22Rv1 (cell line): ENCODE measurements at regions not wholly inside any gene's neighbourhood (a gene's known extent, or its start where the extent isn't known, plus 50 kb on each side); places are given as distances from the start of the nearest gene placed in this dataset.

Experiments
- CTCF ChIP-seq: fragments of 450-650 bp; IDR thresholded peaks from 2 replicates; pipeline ENCODE4 v1.5.1; 2017; ENCODE audit warnings: mild to moderate bottlenecking
- ZFX ChIP-seq: fragments of 450-650 bp; IDR thresholded peaks from 2 replicates; pipeline ENCODE4 v1.6.1; 2017; ENCODE audit warnings: antibody characterized with exemption, borderline replicate concordance

GRCh38 chr10:130559547-130559880 lies 423.3 kb downstream of the GLRX3 start:
- TF ChIP-seq CTCF (no peak), ZFX (no peak)
